A549 (cell line): ENCODE measurements at regions not wholly inside any gene's neighbourhood (a gene's known extent, or its start where the extent isn't known, plus 50 kb on each side); places are given as distances from the start of the nearest gene placed in this dataset.

Experiments
- ATAC-seq, 2 experiments: fragments of 200-7000 bp in 1 of 2; fragments of >200 bp in 1 of 2; cut with Nextera tagmentation in 1 of 2; cut with Tn5 transposase in 1 of 2; 3 replicates each; pipeline versions ENCODE4 v1.8.0 to v1.9.1; 2018 to 2020; ENCODE audit warnings: mild to moderate bottlenecking in 1 of 2, moderate library complexity in 1 of 2
- CTCF ChIA-PET: fragments of 300-600 bp; sonication (Branson Sonifier 250); formaldehyde crosslinking; extraction: SDS; loops from one replicate; lab custom pipeline; 2021; ENCODE audit warnings: antibody characterized with exemption, inconsistent platforms; lab: Yijun Ruan, JAX
- POLR2A ChIA-PET: fragments of 350-600 bp; formaldehyde crosslinking; extraction: SDS; loops from one replicate; lab custom pipeline; 2021; ENCODE audit warnings: antibody characterized with exemption, inconsistent platforms; lab: Yijun Ruan, JAX
- DNase-seq, 2 experiments: peaks; one replicate each; pipeline versions ENCODE4 v3.0.0 to v3.0.0-alpha.2; 2011 to 2016; ENCODE audit warnings: low read depth in 1 of 2, low spot score in 1 of 2
- FAIRE-seq: peaks from 2 replicates; lab custom pipeline; 2011; peaks lifted over from hg19 to GRCh38; lab: Jason Lieb, UNC
- H3K27ac ChIP-seq, 2 experiments: fragments of >200 bp; sonication (Bioruptor Twin); formaldehyde crosslinking; 3 replicates each; pipeline ENCODE4 v1.5.1; 2016 to 2017
- H3K4me1 ChIP-seq: fragments of >200 bp; sonication (Bioruptor Twin); formaldehyde crosslinking; 3 replicates; pipeline ENCODE4 v1.6.1; 2016
- H3K4me2 ChIP-seq: fragments of >200 bp; sonication (Bioruptor Twin); formaldehyde crosslinking; 3 replicates; pipeline ENCODE4 v1.6.1; 2016
- H3K4me3 ChIP-seq: fragments of >200 bp; sonication (Bioruptor Twin); formaldehyde crosslinking; 3 replicates; pipeline ENCODE4 v1.5.1; 2016
- H3K9me3 ChIP-seq: fragments of >200 bp; sonication (Bioruptor Twin); formaldehyde crosslinking; 3 replicates; pipeline ENCODE4 v1.6.1; 2016
- CEBPB ChIP-seq, 2 experiments: fragments of >200 bp in 1 of 2; sonication (Bioruptor Twin) in 1 of 2; formaldehyde crosslinking in 1 of 2; IDR thresholded peaks; 2 replicates each; pipeline ENCODE4 v1.6.1; 2012 to 2016
- EHMT2 ChIP-seq: fragments of 200-600 bp; sonication (generic); IDR thresholded peaks from 2 replicates; pipeline ENCODE4 v1.6.1; 2016; ENCODE audit warnings: antibody characterized with exemption, low read depth, mild to moderate bottlenecking, moderate library complexity
- ESRRA ChIP-seq: fragments of 150-350 bp; IDR thresholded peaks from 2 replicates; pipeline ENCODE4 v1.6.1; 2014; ENCODE audit warnings: mild to moderate bottlenecking, low read length, borderline replicate concordance
- GATA3 ChIP-seq: IDR thresholded peaks from 2 replicates; pipeline ENCODE4 v1.6.1; 2012; ENCODE audit warnings: borderline replicate concordance
- HMGXB4 ChIP-seq: fragments of 250-450 bp; sonication (Bioruptor Pico); IDR thresholded peaks from 2 replicates; pipeline ENCODE4 v1.5.0; 2021; ENCODE audit warnings: mild to moderate bottlenecking, moderate library complexity, borderline replicate concordance
- HOXA7 ChIP-seq: fragments of 250-450 bp; sonication (Bioruptor Pico); IDR thresholded peaks from 2 replicates; pipeline ENCODE4 v1.5.0; 2020; ENCODE audit warnings: mild to moderate bottlenecking, moderate library complexity
- HOXB5 ChIP-seq: fragments of 250-450 bp; sonication (Bioruptor Pico); IDR thresholded peaks from 2 replicates; pipeline ENCODE4 v1.5.0; 2020; ENCODE audit warnings: mild to moderate bottlenecking, moderate library complexity
- JUN ChIP-seq, 2 experiments: fragments of >200 bp; sonication (Bioruptor Twin); formaldehyde crosslinking; IDR thresholded peaks; 2 replicates in 1 of 2; 3 replicates in 1 of 2; pipeline ENCODE4 v1.6.1; 2016 to 2017
- JUNB ChIP-seq: fragments of >200 bp; sonication (Bioruptor Twin); formaldehyde crosslinking; IDR thresholded peaks from 2 replicates; pipeline ENCODE4 v1.6.1; 2016
- KDM5A ChIP-seq: fragments of 200-600 bp; sonication (generic); IDR thresholded peaks from 2 replicates; pipeline ENCODE4 v1.6.1; 2016; ENCODE audit warnings: antibody characterized with exemption, mild to moderate bottlenecking
- MAZ ChIP-seq: fragments of 150-350 bp; IDR thresholded peaks from 2 replicates; pipeline ENCODE4 v1.6.1; 2014; ENCODE audit warnings: antibody characterized with exemption, low read depth, low read length, borderline replicate concordance
- MYC ChIP-seq: IDR thresholded peaks from 2 replicates; pipeline ENCODE4 v1.6.1; 2012; ENCODE audit warnings: mild to moderate bottlenecking, inconsistent platforms, low read length, improper control_type of control experiment, borderline replicate concordance
- NR3C1 ChIP-seq: fragments of >200 bp; sonication (Bioruptor Twin); formaldehyde crosslinking; IDR thresholded peaks from 3 replicates; pipeline ENCODE4 v1.6.1; 2017
- PBX3 ChIP-seq: IDR thresholded peaks from 2 replicates; pipeline ENCODE4 v1.6.1; 2012
- POLR2AphosphoS2 ChIP-seq: conservative IDR thresholded peaks from 2 replicates; pipeline ENCODE4 v1.6.1; 2012; ENCODE audit warnings: low read length, improper control_type of control experiment, inconsistent platforms
- RAD21 ChIP-seq, 2 experiments: fragments of >200 bp in 1 of 2; sonication (Bioruptor Twin) in 1 of 2; formaldehyde crosslinking in 1 of 2; IDR thresholded peaks in 1 of 2; conservative IDR thresholded peaks in 1 of 2; 2 replicates in 1 of 2; 3 replicates in 1 of 2; pipeline ENCODE4 v1.6.1; 2012 to 2018; ENCODE audit warnings: inconsistent platforms in 1 of 2
- RCOR1 ChIP-seq: fragments of 150-350 bp; IDR thresholded peaks from 2 replicates; pipeline ENCODE4 v1.6.1; 2014; ENCODE audit warnings: antibody characterized with exemption, low read length, low read depth
- RNF2 ChIP-seq: fragments of 200-600 bp; sonication (generic); IDR thresholded peaks from 2 replicates; pipeline ENCODE4 v1.6.1; 2016; ENCODE audit warnings: low read depth, mild to moderate bottlenecking, antibody characterized with exemption, moderate library complexity, borderline replicate concordance
- ZC3H11A ChIP-seq: fragments of 450-650 bp; IDR thresholded peaks from 2 replicates; pipeline ENCODE4 v1.6.1; 2014; ENCODE audit warnings: antibody characterized with exemption, mild to moderate bottlenecking
- WGBS: methylation state at CpG from one replicate; pipeline ENCODE4 v1.1.6; 2017; ENCODE audit errors: missing lambda C conversion rate; 5-methylcytosine and 5-hydroxymethylcytosine counted together
- TF ChIP-seq, protein P1 (sequence below): fragments of >200 bp; sonication (Bioruptor Twin); formaldehyde crosslinking; IDR thresholded peaks from 3 replicates; pipeline ENCODE4 v1.5.1; 2016
- TF ChIP-seq, protein P2 (sequence below): IDR thresholded peaks from 2 replicates; pipeline ENCODE4 v1.6.1; 2012; ENCODE audit warnings: low read depth, borderline replicate concordance

DNA sequence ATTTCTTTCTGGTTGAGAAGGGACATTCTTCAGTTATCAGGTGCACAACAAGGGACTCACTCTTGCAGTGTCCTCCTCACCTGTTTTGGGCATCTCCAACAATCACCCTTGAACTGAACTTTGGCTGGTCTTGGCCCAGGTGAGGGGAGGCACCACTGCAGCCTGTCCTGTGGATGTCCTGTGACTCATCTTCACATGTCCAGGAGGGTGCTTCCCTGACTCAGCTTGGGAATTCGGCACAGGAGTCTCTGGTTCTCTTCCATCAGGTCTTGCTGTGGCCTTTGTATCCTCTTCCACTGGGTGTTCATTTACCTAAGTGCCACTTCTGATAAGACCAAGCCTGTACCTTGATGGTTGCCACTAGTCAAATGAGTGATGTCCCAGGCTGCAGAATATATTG lies 196.7 kb upstream of the MKI67 start:
- WGBS: 0% methylated on average over 1 of the region's 1 CpG
- ChIA-PET POLR2A (no interaction called here), CTCF (no interaction called here)
- TF ChIP-seq ZC3H11A (no peak), GATA3 (no peak), KDM5A (no peak), EHMT2 (no peak), ESRRA (no peak), HOXA7 (CRISPR knock-in tag) (no peak), CEBPB (IDR thresholded peaks at IDR 0.05) (no peak), HOXB5 (CRISPR knock-in tag) (no peak), JUNB (no peak), NR3C1 (no peak), PBX3 (no peak), JUN (IDR thresholded peaks at IDR 0.05) (no peak), RCOR1 (no peak), MAZ (no peak), MYC (no peak), HMGXB4 (CRISPR knock-in tag) (no peak), RNF2 (no peak)
- TF ChIP-seq, protein P1, sequence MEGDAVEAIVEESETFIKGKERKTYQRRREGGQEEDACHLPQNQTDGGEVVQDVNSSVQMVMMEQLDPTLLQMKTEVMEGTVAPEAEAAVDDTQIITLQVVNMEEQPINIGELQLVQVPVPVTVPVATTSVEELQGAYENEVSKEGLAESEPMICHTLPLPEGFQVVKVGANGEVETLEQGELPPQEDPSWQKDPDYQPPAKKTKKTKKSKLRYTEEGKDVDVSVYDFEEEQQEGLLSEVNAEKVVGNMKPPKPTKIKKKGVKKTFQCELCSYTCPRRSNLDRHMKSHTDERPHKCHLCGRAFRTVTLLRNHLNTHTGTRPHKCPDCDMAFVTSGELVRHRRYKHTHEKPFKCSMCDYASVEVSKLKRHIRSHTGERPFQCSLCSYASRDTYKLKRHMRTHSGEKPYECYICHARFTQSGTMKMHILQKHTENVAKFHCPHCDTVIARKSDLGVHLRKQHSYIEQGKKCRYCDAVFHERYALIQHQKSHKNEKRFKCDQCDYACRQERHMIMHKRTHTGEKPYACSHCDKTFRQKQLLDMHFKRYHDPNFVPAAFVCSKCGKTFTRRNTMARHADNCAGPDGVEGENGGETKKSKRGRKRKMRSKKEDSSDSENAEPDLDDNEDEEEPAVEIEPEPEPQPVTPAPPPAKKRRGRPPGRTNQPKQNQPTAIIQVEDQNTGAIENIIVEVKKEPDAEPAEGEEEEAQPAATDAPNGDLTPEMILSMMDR: no peak
- TF ChIP-seq, protein P2, sequence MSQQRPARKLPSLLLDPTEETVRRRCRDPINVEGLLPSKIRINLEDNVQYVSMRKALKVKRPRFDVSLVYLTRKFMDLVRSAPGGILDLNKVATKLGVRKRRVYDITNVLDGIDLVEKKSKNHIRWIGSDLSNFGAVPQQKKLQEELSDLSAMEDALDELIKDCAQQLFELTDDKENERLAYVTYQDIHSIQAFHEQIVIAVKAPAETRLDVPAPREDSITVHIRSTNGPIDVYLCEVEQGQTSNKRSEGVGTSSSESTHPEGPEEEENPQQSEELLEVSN: no peak
- ATAC-seq (no peak), DNase-seq (no peak), FAIRE-seq (no peak)
- Histone ChIP-seq H3K4me3 (no peak overlapping the region), H3K9me3 (peaks cover 4% of the 10 kb centered on the region; the same call in 1 of the 3 replicates), H3K27ac (no peak overlapping the region), H3K4me1 (no peaks in the 10 kb centered on the region), H3K4me2 (no peak overlapping the region)

DNA sequence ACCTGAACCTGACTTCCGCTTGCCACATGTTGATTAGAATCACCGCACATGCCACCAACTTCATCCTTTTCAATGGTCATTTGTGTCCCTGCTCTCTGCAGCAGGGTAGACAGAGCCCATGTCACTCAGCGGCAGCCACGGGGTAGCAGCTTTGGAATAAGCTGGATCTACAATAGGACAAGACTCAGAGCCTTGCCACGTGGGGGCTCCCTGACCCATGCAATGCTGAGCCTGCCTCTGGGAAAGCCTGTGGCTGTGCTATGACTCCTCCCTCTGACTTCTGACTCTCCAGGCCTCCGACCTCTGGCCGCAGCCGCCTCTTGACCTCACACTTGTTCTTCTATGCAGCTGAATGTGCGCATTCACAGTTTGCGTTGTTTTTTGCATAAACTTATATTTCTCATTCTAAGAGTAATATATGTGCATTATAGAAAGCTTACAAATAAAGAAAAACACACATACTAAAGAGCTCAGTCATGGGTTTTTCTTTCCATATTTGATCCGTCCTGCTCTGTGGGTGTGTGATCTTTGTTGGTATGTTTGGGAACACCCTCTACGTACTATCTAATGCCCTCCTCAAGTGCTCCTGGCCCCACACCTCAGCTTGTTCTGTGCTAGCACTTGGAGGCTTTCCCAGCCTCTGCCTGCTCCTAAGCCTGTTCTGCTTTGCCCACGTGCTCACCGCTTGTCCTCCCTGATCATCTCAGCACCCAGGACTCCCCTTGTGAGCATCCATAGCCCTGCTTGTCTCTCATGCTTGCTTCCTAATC lies 198.0 kb upstream of the MKI67 start:
- ChIA-PET POLR2A (no interaction called here), CTCF (no interaction called here)
- TF ChIP-seq RAD21 (conservative IDR thresholded peaks at IDR 0.05 in 1 of 2, IDR thresholded peaks at IDR 0.05 in 1 of 2) (peak in 1 of 2 experiments; percentile 46; a peak in 2 of 5 replicates), POLR2AphosphoS2 (no peak)
- H3K27ac ChIP-seq: no peak overlapping the region
- 27% methylated on average over 14 of the region's 14 CpGs for WGBS
- FAIRE-seq (no peak), ATAC-seq (peak; percentile 47 to 82; a peak in 3 of 6 replicates), DNase-seq (peak in 1 of 2 experiments; percentile 14)
- peaks cover 4% of the 10 kb centered on the region; the same call in 1 of the 3 replicates for H3K9me3 ChIP-seq
- no peak overlapping the region for H3K4me2 ChIP-seq
- no peak overlapping the region for H3K4me3 ChIP-seq
- H3K4me1 ChIP-seq: no peaks in the 10 kb centered on the region
